ENCODE measurements at regions not wholly inside any gene's neighbourhood (a gene's known extent, or its start where the extent isn't known, plus 50 kb on each side); places are given as distances from the start of the nearest gene placed in this dataset.

- no peak overlapping the region for H3K9ac ChIP-seq
- no peaks in the 10 kb centered on the region for H3K79me2 ChIP-seq (ENCODE audit: insufficient read depth, low read depth)
- no peaks in the 10 kb centered on the region for H3K36me3 ChIP-seq (ENCODE audit: insufficient read depth)
- H2AFZ ChIP-seq (ENCODE audit: low read depth): no peak overlapping the region
- H4K20me1 ChIP-seq (ENCODE audit: insufficient read depth): no peaks in the 10 kb centered on the region
- H3K4me2 ChIP-seq: no peak overlapping the region
- no peaks in the 10 kb centered on the region for H3K4me1 ChIP-seq (ENCODE audit: low read depth, poor library complexity, severe bottlenecking)
- no peaks in the 10 kb centered on the region for H3K27me3 ChIP-seq (ENCODE audit: insufficient read depth, low read depth)
- no peak for TF ChIP-seq CTCF (conservative IDR thresholded peaks at IDR 0.05; ENCODE audit: low read depth, low read length)
- no peak overlapping the region for H3K4me3 ChIP-seq (IDR thresholded peaks at IDR 0.05; ENCODE audit: insufficient read depth, low read depth, low read length)
- H3K27ac ChIP-seq: no peak overlapping the region
Measured at GRCh38 chr18:78221496-78221895, 758.1 kb upstream of the SALL3 start.

GRCh38 chr18:78228974-78229373 lies 750.6 kb upstream of the SALL3 start:
- Histone ChIP-seq H3K36me3 (ENCODE audit: insufficient read depth) (no peaks in the 10 kb centered on the region), H3K4me2 (no peak overlapping the region), H3K79me2 (ENCODE audit: insufficient read depth, low read depth) (no peaks in the 10 kb centered on the region), H3K9ac (no peak overlapping the region), H3K4me3 (IDR thresholded peaks at IDR 0.05; ENCODE audit: insufficient read depth, low read depth, low read length) (no peak overlapping the region), H4K20me1 (ENCODE audit: insufficient read depth) (no peaks in the 10 kb centered on the region), H3K27ac (no peak overlapping the region), H2AFZ (ENCODE audit: low read depth) (no peak overlapping the region), H3K4me1 (ENCODE audit: low read depth, poor library complexity, severe bottlenecking) (no peaks in the 10 kb centered on the region), H3K27me3 (ENCODE audit: insufficient read depth, low read depth) (no peaks in the 10 kb centered on the region)
- no peak for TF ChIP-seq CTCF (conservative IDR thresholded peaks at IDR 0.05; ENCODE audit: low read depth, low read length)

DNA sequence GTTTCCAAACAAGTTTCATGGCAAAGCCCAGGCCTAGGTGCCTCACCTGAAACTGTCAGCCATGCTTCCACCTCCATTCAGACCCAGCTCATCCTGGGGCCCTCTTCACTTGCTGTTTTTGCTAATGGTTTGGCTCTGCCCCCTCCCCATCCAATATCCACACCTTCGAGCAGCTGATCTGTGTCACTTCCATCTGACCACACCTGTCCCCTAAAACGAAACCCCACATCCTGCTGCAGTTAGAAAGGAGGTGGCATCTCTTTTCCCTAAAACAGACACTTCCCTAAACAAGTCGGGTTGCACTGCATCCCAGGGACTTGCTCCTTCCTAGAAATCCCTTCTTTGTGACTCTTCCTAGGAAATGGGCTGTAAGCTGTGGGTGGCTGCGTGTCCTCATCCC lies 748.7 kb upstream of the SALL3 start:
- H3K4me3 ChIP-seq (IDR thresholded peaks at IDR 0.05; ENCODE audit: insufficient read depth, low read depth, low read length): no peak overlapping the region
- no peak overlapping the region for H2AFZ ChIP-seq (ENCODE audit: low read depth)
- H3K79me2 ChIP-seq (ENCODE audit: insufficient read depth, low read depth): no peaks in the 10 kb centered on the region
- no peak for TF ChIP-seq CTCF (conservative IDR thresholded peaks at IDR 0.05; ENCODE audit: low read depth, low read length)
- no peaks in the 10 kb centered on the region for H3K36me3 ChIP-seq (ENCODE audit: insufficient read depth)
- H3K27me3 ChIP-seq (ENCODE audit: insufficient read depth, low read depth): no peaks in the 10 kb centered on the region
- no peaks in the 10 kb centered on the region for H3K4me1 ChIP-seq (ENCODE audit: low read depth, poor library complexity, severe bottlenecking)
- no peaks in the 10 kb centered on the region for H4K20me1 ChIP-seq (ENCODE audit: insufficient read depth)
- no peak overlapping the region for H3K27ac ChIP-seq
- H3K9ac ChIP-seq: no peak overlapping the region
- no peak overlapping the region for H3K4me2 ChIP-seq

GRCh38 chr18:78232196-78232595 lies 747.4 kb upstream of the SALL3 start:
- Histone ChIP-seq H3K27ac (no peak overlapping the region), H3K36me3 (ENCODE audit: insufficient read depth) (no peaks in the 10 kb centered on the region), H2AFZ (ENCODE audit: low read depth) (no peak overlapping the region), H3K79me2 (ENCODE audit: insufficient read depth, low read depth) (no peaks in the 10 kb centered on the region), H3K27me3 (ENCODE audit: insufficient read depth, low read depth) (no peaks in the 10 kb centered on the region), H4K20me1 (ENCODE audit: insufficient read depth) (no peaks in the 10 kb centered on the region), H3K4me1 (ENCODE audit: low read depth, poor library complexity, severe bottlenecking) (no peaks in the 10 kb centered on the region), H3K4me3 (IDR thresholded peaks at IDR 0.05; ENCODE audit: insufficient read depth, low read depth, low read length) (no peak overlapping the region), H3K4me2 (no peak overlapping the region), H3K9ac (no peak overlapping the region)
- TF ChIP-seq CTCF (conservative IDR thresholded peaks at IDR 0.05; ENCODE audit: low read depth, low read length): no peak

DNA sequence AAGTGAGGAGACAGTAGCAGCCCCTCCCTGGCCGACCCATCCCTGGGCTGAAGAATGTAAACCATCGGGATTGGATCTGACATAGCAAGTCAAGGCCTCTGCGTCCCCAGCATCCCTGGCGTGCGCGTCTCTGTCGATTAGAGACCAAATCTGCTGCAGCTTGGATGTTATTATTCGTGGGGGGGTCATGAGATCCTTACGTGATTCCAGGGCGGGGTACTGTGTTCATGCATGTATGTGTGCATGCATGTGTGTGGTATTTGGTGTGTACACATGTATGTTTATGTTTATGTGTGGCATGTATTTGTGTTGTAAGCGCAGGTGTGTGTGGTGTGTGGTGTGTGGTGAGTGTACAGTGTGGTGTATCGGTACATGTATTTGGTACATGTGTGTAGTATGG lies 741.8 kb upstream of the SALL3 start:
- Histone ChIP-seq H3K27ac (no peak overlapping the region), H3K27me3 (ENCODE audit: insufficient read depth, low read depth) (no peaks in the 10 kb centered on the region), H3K9ac (no peak overlapping the region), H3K4me3 (IDR thresholded peaks at IDR 0.05; ENCODE audit: insufficient read depth, low read depth, low read length) (no peak overlapping the region), H2AFZ (ENCODE audit: low read depth) (no peak overlapping the region), H3K4me1 (ENCODE audit: low read depth, poor library complexity, severe bottlenecking) (no peaks in the 10 kb centered on the region), H3K79me2 (ENCODE audit: insufficient read depth, low read depth) (no peaks in the 10 kb centered on the region), H3K36me3 (ENCODE audit: insufficient read depth) (no peaks in the 10 kb centered on the region), H3K4me2 (no peak overlapping the region), H4K20me1 (ENCODE audit: insufficient read depth) (no peaks in the 10 kb centered on the region)
- no peak for TF ChIP-seq CTCF (conservative IDR thresholded peaks at IDR 0.05; ENCODE audit: low read depth, low read length)

Measured in KMS-11 (cell line).